SK-N-SH (cell line): ENCODE measurements at regions not wholly inside any gene's neighbourhood (a gene's known extent, or its start where the extent isn't known, plus 50 kb on each side); places are given as distances from the start of the nearest gene placed in this dataset.

Experiments
- CTCF ChIA-PET: fragments of 300-600, 350-600 bp; formaldehyde crosslinking; extraction: SDS; loops from one replicate; lab custom pipeline; 2021; lab: Yijun Ruan, JAX
- POLR2A ChIA-PET: fragments of 350-600 bp; sonication (Branson Sonifier 250); formaldehyde crosslinking; extraction: SDS; loops from one replicate; lab custom pipeline; 2020; ENCODE audit warnings: antibody characterized with exemption, inconsistent platforms; lab: Yijun Ruan, JAX
- DNase-seq: peaks from one replicate; pipeline ENCODE4 v3.0.0; 2012
- H2AFZ ChIP-seq: fragments of 200-600 bp; sonication (generic); 2 replicates; pipeline ENCODE4 v1.8.1; 2016; ENCODE audit warnings: antibody characterized with exemption, mild to moderate bottlenecking, low read depth
- H3F3A ChIP-seq: fragments of 200-600 bp; sonication (generic); replicated peaks from 2 replicates; pipeline ENCODE3; 2016; ENCODE audit warnings: antibody characterized with exemption, mild to moderate bottlenecking; ENCODE audit not compliant: insufficient read depth
- H3K27ac ChIP-seq, 2 experiments: fragments of 200-500 bp in 1 of 2; fragments of 200-600 bp in 1 of 2; sonication (Bioruptor generic) in 1 of 2; sonication (generic), shearing (Covaris generic) in 1 of 2; 2 replicates each; pipeline versions ENCODE4 v1.5.1 to v1.6.1; 2014 to 2016; ENCODE audit warnings: low read depth in 2 of 2, inconsistent platforms in 1 of 2, low read length in 1 of 2, mild to moderate bottlenecking in 1 of 2, mixed read lengths in 1 of 2
- H3K27me3 ChIP-seq: fragments of 200-600 bp; sonication (generic), shearing (Covaris generic); 2 replicates; pipeline ENCODE4 v1.6.1; 2016; ENCODE audit warnings: mixed run types; ENCODE audit not compliant: insufficient read depth
- H3K36me3 ChIP-seq, 2 experiments: fragments of 200-500 bp in 1 of 2; fragments of 200-600 bp in 1 of 2; sonication (Bioruptor generic) in 1 of 2; sonication (generic) in 1 of 2; replicated peaks in 1 of 2; 2 replicates each; pipeline versions ENCODE3 to v1.5.1; 2014 to 2016; ENCODE audit warnings: low read length in 1 of 2, mild to moderate bottlenecking in 1 of 2; ENCODE audit not compliant: insufficient read depth in 2 of 2, control insufficient read depth in 1 of 2
- H3K4me1 ChIP-seq, 2 experiments: fragments of 200-500 bp in 1 of 2; fragments of 200-600 bp in 1 of 2; sonication (Bioruptor generic) in 1 of 2; sonication (generic), shearing (Covaris generic) in 1 of 2; 2 replicates each; pipeline versions ENCODE4 v1.5.1 to v1.6.1; 2014 to 2016; ENCODE audit warnings: low read depth in 1 of 2, low read length in 1 of 2, mixed run types in 1 of 2; ENCODE audit not compliant: insufficient read depth in 2 of 2, control insufficient read depth in 1 of 2
- H3K4me2 ChIP-seq: fragments of 200-600 bp; sonication (generic), shearing (Covaris generic); 2 replicates; pipeline ENCODE4 v1.6.1; 2017; ENCODE audit warnings: mixed run types
- H3K4me3 ChIP-seq, 2 experiments: fragments of 200-500 bp in 1 of 2; fragments of 200-600 bp in 1 of 2; sonication (Bioruptor generic) in 1 of 2; sonication (generic), shearing (Covaris generic) in 1 of 2; 2 replicates each; pipeline versions ENCODE4 v1.5.1 to v1.8.1; 2014 to 2016; ENCODE audit warnings: low read depth in 2 of 2, inconsistent platforms in 1 of 2, low read length in 1 of 2, mild to moderate bottlenecking in 1 of 2, mixed read lengths in 1 of 2, moderate library complexity in 1 of 2
- H3K79me2 ChIP-seq: fragments of 200-600 bp; sonication (generic); 2 replicates; pipeline ENCODE4 v1.8.1; 2017; ENCODE audit warnings: mild to moderate bottlenecking; ENCODE audit not compliant: insufficient read depth
- H3K9ac ChIP-seq: fragments of 200-600 bp; sonication (generic); 2 replicates; pipeline ENCODE4 v1.6.1; 2017; ENCODE audit warnings: mixed run types
- H3K9me2 ChIP-seq: fragments of 200-600 bp; sonication (generic); 2 replicates; pipeline ENCODE4 v1.6.1; 2017; ENCODE audit warnings: mixed run types
- H3K9me3 ChIP-seq: fragments of 200-600 bp; sonication (generic); 2 replicates; pipeline ENCODE4 v1.6.1; 2017; ENCODE audit warnings: mixed run types, mild to moderate bottlenecking, moderate library complexity
- H4K20me1 ChIP-seq: fragments of 200-600 bp; sonication (generic); 2 replicates; pipeline ENCODE4 v1.6.1; 2017; ENCODE audit warnings: mild to moderate bottlenecking, mixed run types; ENCODE audit not compliant: insufficient read depth
- CHD2 ChIP-seq: fragments of 150-350 bp; IDR thresholded peaks from 2 replicates; pipeline ENCODE4 v1.6.1; 2018; ENCODE audit warnings: low read length; ENCODE audit not compliant: partially characterized antibody
- EP300 ChIP-seq, 2 experiments: IDR thresholded peaks; 2 replicates each; pipeline versions ENCODE4 v1.4.0 to v1.6.1; 2012; ENCODE audit warnings: borderline replicate concordance in 1 of 2, low read depth in 1 of 2, low read length in 1 of 2
- FOSL2 ChIP-seq: IDR thresholded peaks from 2 replicates; pipeline ENCODE4 v1.4.0; 2012; ENCODE audit warnings: low read depth, mild to moderate bottlenecking, moderate library complexity, borderline replicate concordance
- FOXJ3 ChIP-seq: sonication (generic); formaldehyde crosslinking; IDR thresholded peaks from 2 replicates; pipeline ENCODE4 v1.5.1; 2020; ENCODE audit warnings: mild to moderate bottlenecking, missing genetic modification reagents
- GATA2 ChIP-seq: sonication (generic); formaldehyde crosslinking; IDR thresholded peaks from 2 replicates; pipeline ENCODE4 v1.5.0; 2020; ENCODE audit warnings: mild to moderate bottlenecking, missing genetic modification reagents
- JUND ChIP-seq: IDR thresholded peaks from 2 replicates; pipeline ENCODE4 v1.4.0; 2012
- MEF2A ChIP-seq: IDR thresholded peaks from 2 replicates; pipeline ENCODE4 v1.4.0; 2012; ENCODE audit warnings: low read depth, borderline replicate concordance
- NFIC ChIP-seq: IDR thresholded peaks from 2 replicates; pipeline ENCODE4 v1.4.0; 2012; ENCODE audit warnings: borderline replicate concordance
- NRF1 ChIP-seq: IDR thresholded peaks from 2 replicates; pipeline ENCODE4 v1.6.1; 2012; ENCODE audit warnings: low read depth, mild to moderate bottlenecking, low read length
- POLR2AphosphoS5 ChIP-seq: IDR thresholded peaks from 2 replicates; pipeline ENCODE4 v1.6.1; 2012; ENCODE audit warnings: low read depth, low read length
- RAD21 ChIP-seq: IDR thresholded peaks from 2 replicates; pipeline ENCODE4 v1.6.1; 2012; ENCODE audit warnings: mild to moderate bottlenecking, low read length
- RCOR1 ChIP-seq: fragments of 150-350 bp; IDR thresholded peaks from 2 replicates; pipeline ENCODE4 v1.6.1; 2017; ENCODE audit warnings: antibody characterized with exemption, low read length
- TAF1 ChIP-seq: IDR thresholded peaks from 2 replicates; pipeline ENCODE4 v1.6.1; 2012; ENCODE audit warnings: low read depth, mild to moderate bottlenecking, low read length, moderate library complexity, borderline replicate concordance
- TCF12 ChIP-seq: IDR thresholded peaks from 2 replicates; pipeline ENCODE4 v1.4.0; 2012
- WGBS: methylation state at CpG from one replicate; pipeline ENCODE4 v1.1.6; 2017; ENCODE audit warnings: low lambda C conversion rate; 5-methylcytosine and 5-hydroxymethylcytosine counted together
- TF ChIP-seq, protein P1 (sequence below): IDR thresholded peaks from 2 replicates; pipeline ENCODE4 v1.4.0; 2012; ENCODE audit warnings: low read depth
- TF ChIP-seq, protein P2 (sequence below): fragments of 150-350 bp; IDR thresholded peaks from 2 replicates; pipeline ENCODE4 v1.6.1; 2017; ENCODE audit warnings: antibody characterized with exemption, low read length, low read depth, borderline replicate concordance
- TF ChIP-seq, protein P3 (sequence below): IDR thresholded peaks from 2 replicates; pipeline ENCODE4 v1.4.0; 2012; ENCODE audit warnings: low read depth, borderline replicate concordance
- TF ChIP-seq, protein P4 (sequence below): fragments of 200-600 bp; sonication (generic); IDR thresholded peaks from 2 replicates; pipeline ENCODE4 v1.6.1; 2017; ENCODE audit warnings: antibody characterized with exemption, mild to moderate bottlenecking, moderate library complexity
- TF ChIP-seq, protein P5 (sequence below): fragments of 150-350 bp; IDR thresholded peaks from 2 replicates; pipeline ENCODE4 v1.6.1; 2016; ENCODE audit warnings: mild to moderate bottlenecking, low read depth, low read length

DNA sequence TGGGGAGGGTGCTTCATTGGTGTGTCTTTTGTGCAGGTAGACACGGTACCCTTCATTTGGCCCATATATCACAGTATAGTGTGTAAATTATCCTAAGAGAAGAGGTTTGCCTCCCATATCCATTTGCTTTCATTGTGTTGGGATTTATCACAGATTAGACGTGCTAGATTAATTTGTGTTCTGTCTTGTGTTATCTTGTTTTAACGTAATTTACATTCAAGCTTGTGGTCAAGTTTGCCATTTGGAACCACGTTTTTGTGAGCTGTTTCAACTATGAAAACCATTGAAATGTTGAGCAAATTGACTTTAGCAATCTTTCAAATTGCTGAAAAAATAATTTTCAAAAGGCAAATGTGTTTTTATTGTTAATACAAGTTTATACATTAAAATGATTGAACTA lies 1826.5 kb downstream of the SLITRK5 start:
- 0 out of 2 replicates have a peak, but pooled peaks have one; percentile 19 for TF ChIP-seq FOXJ3
- TF ChIP-seq POLR2AphosphoS5: no peak
- TF ChIP-seq CHD2: no peak
- TF ChIP-seq, protein P1, sequence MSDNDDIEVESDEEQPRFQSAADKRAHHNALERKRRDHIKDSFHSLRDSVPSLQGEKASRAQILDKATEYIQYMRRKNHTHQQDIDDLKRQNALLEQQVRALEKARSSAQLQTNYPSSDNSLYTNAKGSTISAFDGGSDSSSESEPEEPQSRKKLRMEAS: no peak
- TF ChIP-seq, protein P2, sequence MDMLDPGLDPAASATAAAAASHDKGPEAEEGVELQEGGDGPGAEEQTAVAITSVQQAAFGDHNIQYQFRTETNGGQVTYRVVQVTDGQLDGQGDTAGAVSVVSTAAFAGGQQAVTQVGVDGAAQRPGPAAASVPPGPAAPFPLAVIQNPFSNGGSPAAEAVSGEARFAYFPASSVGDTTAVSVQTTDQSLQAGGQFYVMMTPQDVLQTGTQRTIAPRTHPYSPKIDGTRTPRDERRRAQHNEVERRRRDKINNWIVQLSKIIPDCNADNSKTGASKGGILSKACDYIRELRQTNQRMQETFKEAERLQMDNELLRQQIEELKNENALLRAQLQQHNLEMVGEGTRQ: no peak
- TF ChIP-seq, protein P3, sequence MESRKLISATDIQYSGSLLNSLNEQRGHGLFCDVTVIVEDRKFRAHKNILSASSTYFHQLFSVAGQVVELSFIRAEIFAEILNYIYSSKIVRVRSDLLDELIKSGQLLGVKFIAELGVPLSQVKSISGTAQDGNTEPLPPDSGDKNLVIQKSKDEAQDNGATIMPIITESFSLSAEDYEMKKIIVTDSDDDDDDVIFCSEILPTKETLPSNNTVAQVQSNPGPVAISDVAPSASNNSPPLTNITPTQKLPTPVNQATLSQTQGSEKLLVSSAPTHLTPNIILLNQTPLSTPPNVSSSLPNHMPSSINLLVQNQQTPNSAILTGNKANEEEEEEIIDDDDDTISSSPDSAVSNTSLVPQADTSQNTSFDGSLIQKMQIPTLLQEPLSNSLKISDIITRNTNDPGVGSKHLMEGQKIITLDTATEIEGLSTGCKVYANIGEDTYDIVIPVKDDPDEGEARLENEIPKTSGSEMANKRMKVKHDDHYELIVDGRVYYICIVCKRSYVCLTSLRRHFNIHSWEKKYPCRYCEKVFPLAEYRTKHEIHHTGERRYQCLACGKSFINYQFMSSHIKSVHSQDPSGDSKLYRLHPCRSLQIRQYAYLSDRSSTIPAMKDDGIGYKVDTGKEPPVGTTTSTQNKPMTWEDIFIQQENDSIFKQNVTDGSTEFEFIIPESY: no peak
- peak; percentile 72 for TF ChIP-seq GATA2 (CRISPR knock-in tag)
- TF ChIP-seq RCOR1: peak; percentile 16; the same call in 1 of the 2 replicates
- TF ChIP-seq EP300 (IDR thresholded peaks at IDR 0.05; ENCODE audit: borderline replicate concordance in 1 of 2, low read depth in 1 of 2, low read length in 1 of 2): peak in 1 of 2 experiments; percentile 56; a peak in 2 of 4 replicates
- no peak overlapping the region for H3K9ac ChIP-seq
- DNase-seq: no peak
- H3K4me2 ChIP-seq: no peak overlapping the region
- no peaks in the 10 kb centered on the region for H4K20me1 ChIP-seq
- ChIA-PET POLR2A (no interaction called here), CTCF (no interaction called here)
- H3K27me3 ChIP-seq: no peaks in the 10 kb centered on the region
- H3K4me3 ChIP-seq: no peak overlapping the region
- H3K27ac ChIP-seq: no peak overlapping the region
- H3F3A ChIP-seq: no peaks in the 10 kb centered on the region
- H3K79me2 ChIP-seq: no peaks in the 10 kb centered on the region
- no peak overlapping the region for H2AFZ ChIP-seq
- H3K9me3 ChIP-seq: no peaks in the 10 kb centered on the region
- no peaks in the 10 kb centered on the region for H3K9me2 ChIP-seq
- WGBS: 40% methylated on average over 4 of the region's 4 CpGs
- peaks cover 0 to 3% of the 10 kb centered on the region in 2 experiments; a peak in 2 of 4 replicates for H3K4me1 ChIP-seq
- H3K36me3 ChIP-seq: no peaks in the 10 kb centered on the region

DNA sequence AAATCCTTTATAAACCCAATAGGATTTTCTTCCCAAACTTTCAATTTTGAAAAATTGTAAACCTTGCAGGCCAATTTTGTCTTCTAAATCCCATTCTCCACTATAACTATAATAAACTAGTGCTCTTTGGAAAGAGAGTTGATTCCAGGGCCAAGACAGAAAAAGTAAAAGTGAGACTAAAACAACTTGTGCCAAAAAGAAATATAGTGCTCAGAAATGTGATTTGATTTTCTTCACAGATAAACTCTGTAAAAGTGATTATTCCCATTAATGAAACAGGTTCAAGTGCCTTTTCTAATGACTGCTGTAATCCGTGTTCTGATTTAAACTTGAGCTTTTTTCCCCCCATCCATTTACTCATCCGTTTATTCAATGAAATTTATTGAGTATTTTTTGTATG lies 1831.1 kb downstream of the SLITRK5 start:
- no peak overlapping the region for H3K27ac ChIP-seq
- peaks cover 0 to 3% of the 10 kb centered on the region in 2 experiments; a peak in 1 of 4 replicates for H3K4me1 ChIP-seq
- H3K9ac ChIP-seq: no peak overlapping the region
- TF ChIP-seq TAF1 (no peak), MEF2A (no peak), EP300 (IDR thresholded peaks at IDR 0.05; ENCODE audit: borderline replicate concordance in 1 of 2, low read depth in 1 of 2, low read length in 1 of 2) (no peak), NRF1 (no peak), NFIC (no peak), TCF12 (no peak), GATA2 (CRISPR knock-in tag) (no peak), RAD21 (no peak), JUND (no peak), FOSL2 (no peak)
- TF ChIP-seq, protein P4, sequence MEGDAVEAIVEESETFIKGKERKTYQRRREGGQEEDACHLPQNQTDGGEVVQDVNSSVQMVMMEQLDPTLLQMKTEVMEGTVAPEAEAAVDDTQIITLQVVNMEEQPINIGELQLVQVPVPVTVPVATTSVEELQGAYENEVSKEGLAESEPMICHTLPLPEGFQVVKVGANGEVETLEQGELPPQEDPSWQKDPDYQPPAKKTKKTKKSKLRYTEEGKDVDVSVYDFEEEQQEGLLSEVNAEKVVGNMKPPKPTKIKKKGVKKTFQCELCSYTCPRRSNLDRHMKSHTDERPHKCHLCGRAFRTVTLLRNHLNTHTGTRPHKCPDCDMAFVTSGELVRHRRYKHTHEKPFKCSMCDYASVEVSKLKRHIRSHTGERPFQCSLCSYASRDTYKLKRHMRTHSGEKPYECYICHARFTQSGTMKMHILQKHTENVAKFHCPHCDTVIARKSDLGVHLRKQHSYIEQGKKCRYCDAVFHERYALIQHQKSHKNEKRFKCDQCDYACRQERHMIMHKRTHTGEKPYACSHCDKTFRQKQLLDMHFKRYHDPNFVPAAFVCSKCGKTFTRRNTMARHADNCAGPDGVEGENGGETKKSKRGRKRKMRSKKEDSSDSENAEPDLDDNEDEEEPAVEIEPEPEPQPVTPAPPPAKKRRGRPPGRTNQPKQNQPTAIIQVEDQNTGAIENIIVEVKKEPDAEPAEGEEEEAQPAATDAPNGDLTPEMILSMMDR: no peak
- TF ChIP-seq, protein P5, sequence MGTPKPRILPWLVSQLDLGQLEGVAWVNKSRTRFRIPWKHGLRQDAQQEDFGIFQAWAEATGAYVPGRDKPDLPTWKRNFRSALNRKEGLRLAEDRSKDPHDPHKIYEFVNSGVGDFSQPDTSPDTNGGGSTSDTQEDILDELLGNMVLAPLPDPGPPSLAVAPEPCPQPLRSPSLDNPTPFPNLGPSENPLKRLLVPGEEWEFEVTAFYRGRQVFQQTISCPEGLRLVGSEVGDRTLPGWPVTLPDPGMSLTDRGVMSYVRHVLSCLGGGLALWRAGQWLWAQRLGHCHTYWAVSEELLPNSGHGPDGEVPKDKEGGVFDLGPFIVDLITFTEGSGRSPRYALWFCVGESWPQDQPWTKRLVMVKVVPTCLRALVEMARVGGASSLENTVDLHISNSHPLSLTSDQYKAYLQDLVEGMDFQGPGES: no peak
- no peaks in the 10 kb centered on the region for H3K9me3 ChIP-seq
- no peaks in the 10 kb centered on the region for H3K36me3 ChIP-seq
- H4K20me1 ChIP-seq: no peaks in the 10 kb centered on the region
- H3F3A ChIP-seq: no peaks in the 10 kb centered on the region
- H3K9me2 ChIP-seq: no peaks in the 10 kb centered on the region
- H2AFZ ChIP-seq: no peak overlapping the region
- H3K4me2 ChIP-seq: no peak overlapping the region
- ChIA-PET CTCF (interaction anchor here (1.4 kb wide), 1 partner anchor 8 kb away, joined by 3 read pairs; no protein-coding TSS in a partner anchor), POLR2A (no interaction called here)
- 33% methylated on average over 2 of the region's 2 CpGs for WGBS
- no peaks in the 10 kb centered on the region for H3K79me2 ChIP-seq
- H3K4me3 ChIP-seq: no peak overlapping the region
- H3K27me3 ChIP-seq: no peaks in the 10 kb centered on the region
- DNase-seq: no peak
